ENCODE measurements at regions not wholly inside any gene's neighbourhood (a gene's known extent, or its start where the extent isn't known, plus 50 kb on each side); places are given as distances from the start of the nearest gene placed in this dataset.

DNA sequence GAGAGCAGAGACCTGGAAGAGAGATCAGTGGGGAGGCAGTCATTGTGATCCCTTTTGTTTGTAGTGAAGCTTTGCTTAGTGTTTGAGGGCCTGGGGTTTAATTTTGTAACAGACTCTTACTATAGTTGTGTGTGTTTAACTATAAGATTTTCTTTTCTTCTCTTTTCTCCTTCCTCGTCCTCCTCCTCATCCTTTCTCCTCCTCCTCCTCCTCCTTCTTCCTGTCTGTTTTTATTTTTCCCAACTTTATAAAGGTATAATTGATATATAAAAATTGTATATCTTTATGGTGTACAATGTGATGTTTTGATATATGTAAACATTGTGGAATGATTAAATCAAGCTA is 71.2 kb upstream of the MACF1 start:
- no peaks in the 10 kb centered on the region for H3K27me3 ChIP-seq (ENCODE audit: control insufficient read depth in 1 of 2, insufficient read depth in 2 of 2, low read length in 2 of 2)
- no peak overlapping the region for H3K4me3 ChIP-seq (ENCODE audit: low read depth in 1 of 2, low read length in 2 of 2)
- H3K27ac ChIP-seq (ENCODE audit: low read depth in 2 of 2, low read length in 1 of 2): peak overlapping the region; percentile 32 to 90
- peaks cover 0 to 3% of the 10 kb centered on the region in 2 donors for H3K36me3 ChIP-seq (ENCODE audit: control insufficient read depth in 2 of 2, insufficient read depth in 2 of 2, low read length in 1 of 2)
- WGBS, 2 donors: 50 to 67% methylated on average over 1 of the region's 1 CpG
- no peaks in the 10 kb centered on the region for H3K9me3 ChIP-seq (ENCODE audit: control insufficient read depth in 2 of 2, insufficient read depth in 1 of 2, low read depth in 1 of 2, low read length in 1 of 2)
- peaks cover 1 to 4% of the 10 kb centered on the region in 2 donors for H3K4me1 ChIP-seq (ENCODE audit: control insufficient read depth in 2 of 2, insufficient read depth in 2 of 2, low read length in 1 of 2)

DNA sequence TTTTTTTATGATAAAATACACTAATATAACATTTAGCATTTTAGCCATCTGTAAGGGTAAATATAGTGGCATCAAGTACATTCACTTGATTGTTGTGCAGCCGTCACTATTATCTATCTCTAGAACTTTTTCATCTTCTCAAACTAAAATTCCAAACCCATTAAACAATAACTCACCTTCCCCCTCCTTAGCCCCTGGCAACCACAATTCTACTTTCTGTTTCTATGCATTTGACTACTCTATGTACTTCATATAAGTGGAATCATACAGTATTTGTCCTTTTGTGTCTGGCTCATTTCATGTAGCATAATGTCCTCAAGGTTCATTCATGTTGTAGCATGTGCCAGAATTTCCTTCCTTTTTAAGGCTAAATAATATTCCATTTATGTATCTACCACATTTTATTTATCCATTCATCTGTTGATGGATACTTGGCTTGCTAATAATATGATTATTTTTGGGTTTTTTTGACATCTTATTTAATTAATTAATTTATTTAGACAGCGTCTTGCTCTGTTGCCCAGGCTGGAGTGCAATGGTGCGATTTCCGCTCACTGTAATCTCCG is 69.6 kb upstream of the MACF1 start:
- peaks cover 0 to 3% of the 10 kb centered on the region in 2 donors for H3K36me3 ChIP-seq (ENCODE audit: control insufficient read depth in 2 of 2, insufficient read depth in 2 of 2, low read length in 1 of 2)
- H3K9me3 ChIP-seq (ENCODE audit: control insufficient read depth in 2 of 2, insufficient read depth in 1 of 2, low read depth in 1 of 2, low read length in 1 of 2): no peaks in the 10 kb centered on the region
- peaks cover 1 to 4% of the 10 kb centered on the region in 2 donors for H3K4me1 ChIP-seq (ENCODE audit: control insufficient read depth in 2 of 2, insufficient read depth in 2 of 2, low read length in 1 of 2)
- H3K4me3 ChIP-seq (ENCODE audit: low read depth in 1 of 2, low read length in 2 of 2): no peak overlapping the region
- H3K27ac ChIP-seq (ENCODE audit: low read depth in 2 of 2, low read length in 1 of 2): no peak overlapping the region
- WGBS, 2 donors: 93 to 94% methylated on average over 5 of the region's 5 CpGs
- no peaks in the 10 kb centered on the region for H3K27me3 ChIP-seq (ENCODE audit: control insufficient read depth in 1 of 2, insufficient read depth in 2 of 2, low read length in 2 of 2)

DNA sequence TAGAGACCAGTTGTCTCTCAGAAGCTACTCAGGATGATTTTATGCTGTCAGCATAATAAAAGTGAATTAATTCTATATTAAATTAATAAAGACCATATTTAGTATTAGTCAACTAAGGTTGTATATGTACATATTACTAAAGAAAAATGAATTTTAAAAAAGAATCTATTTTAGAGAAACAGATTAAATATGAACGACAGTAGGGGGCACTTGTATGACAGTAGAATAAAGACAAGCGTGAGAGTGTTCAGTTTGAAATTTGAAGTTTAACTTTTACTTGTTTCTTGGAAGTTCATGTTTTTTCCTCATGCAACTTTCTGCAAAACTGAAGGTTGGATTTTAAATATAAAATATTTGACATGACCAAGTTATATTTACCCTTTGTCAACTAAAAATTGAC is 67.9 kb upstream of the MACF1 start:
- Histone ChIP-seq H3K36me3 (ENCODE audit: control insufficient read depth in 2 of 2, insufficient read depth in 2 of 2, low read length in 1 of 2) (peaks cover 0 to 3% of the 10 kb centered on the region in 2 donors), H3K27ac (ENCODE audit: low read depth in 2 of 2, low read length in 1 of 2) (no peak overlapping the region), H3K4me1 (ENCODE audit: control insufficient read depth in 2 of 2, insufficient read depth in 2 of 2, low read length in 1 of 2) (peaks cover 0 to 4% of the 10 kb centered on the region in 2 donors), H3K27me3 (ENCODE audit: control insufficient read depth in 1 of 2, insufficient read depth in 2 of 2, low read length in 2 of 2) (no peaks in the 10 kb centered on the region), H3K9me3 (ENCODE audit: control insufficient read depth in 2 of 2, insufficient read depth in 1 of 2, low read depth in 1 of 2, low read length in 1 of 2) (no peaks in the 10 kb centered on the region), H3K4me3 (ENCODE audit: low read depth in 1 of 2, low read length in 2 of 2) (no peak overlapping the region)
- 79 to 82% methylated on average over 2 of the region's 2 CpGs for WGBS, 2 donors

DNA sequence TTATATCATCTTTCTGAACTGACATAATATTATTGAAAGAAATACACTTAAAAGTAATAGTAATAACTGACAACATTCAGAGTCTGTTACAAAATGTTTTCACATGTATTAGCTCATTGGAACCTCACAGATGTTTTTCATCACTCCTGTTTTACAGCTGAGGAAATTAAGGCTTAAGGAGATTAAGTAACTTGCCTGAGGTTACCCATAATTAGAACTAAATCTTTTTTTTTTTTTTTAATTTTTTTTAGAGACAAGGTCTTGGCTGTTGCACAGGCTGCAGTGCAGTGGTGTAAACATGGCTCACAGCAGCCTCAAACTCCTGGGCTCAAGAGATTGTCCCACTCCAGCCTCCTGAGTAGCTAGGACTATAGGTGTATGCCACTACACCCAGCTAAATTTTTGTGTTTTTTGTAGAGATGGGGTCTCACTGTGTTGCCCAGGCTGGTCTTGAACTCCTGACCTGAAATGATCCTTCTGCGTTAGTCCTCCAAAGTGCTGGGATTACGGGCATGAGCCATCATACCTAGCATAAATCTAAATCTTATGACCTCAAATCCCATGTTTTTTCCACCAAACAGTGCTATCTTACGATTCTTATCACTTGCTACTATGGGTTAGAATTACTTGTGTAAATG is 64.7 kb upstream of the MACF1 start:
- no peak overlapping the region for H3K27ac ChIP-seq (ENCODE audit: low read depth in 2 of 2, low read length in 1 of 2)
- 90 to 97% methylated on average over 3 of the region's 3 CpGs for WGBS, 2 donors

DNA sequence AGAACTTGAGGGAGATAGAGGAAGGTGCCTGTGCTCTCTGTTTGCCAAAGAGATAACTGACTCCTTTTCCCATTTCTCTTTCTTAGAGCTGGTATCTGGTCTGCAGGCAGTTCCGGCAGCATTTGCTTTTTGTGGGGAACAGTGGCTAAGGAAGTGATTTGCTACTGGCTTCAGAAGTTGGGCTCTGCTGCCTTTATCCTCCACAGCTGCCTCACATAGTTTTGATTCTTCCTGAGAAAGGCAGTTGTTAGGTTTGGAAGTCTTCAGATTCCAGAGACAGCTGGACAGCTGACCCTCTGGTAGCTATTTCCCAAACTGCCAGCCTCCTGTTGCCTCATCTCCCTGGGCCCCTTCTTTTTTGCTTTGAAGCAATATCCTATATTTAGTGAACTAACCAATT is 62.6 kb upstream of the MACF1 start:
- Histone ChIP-seq H3K4me1 (ENCODE audit: control insufficient read depth in 2 of 2, insufficient read depth in 2 of 2, low read length in 1 of 2) (peaks cover 0 to 2% of the 10 kb centered on the region in 2 donors), H3K9me3 (ENCODE audit: control insufficient read depth in 2 of 2, insufficient read depth in 1 of 2, low read depth in 1 of 2, low read length in 1 of 2) (no peaks in the 10 kb centered on the region), H3K36me3 (ENCODE audit: control insufficient read depth in 2 of 2, insufficient read depth in 2 of 2, low read length in 1 of 2) (no peaks in the 10 kb centered on the region), H3K27ac (ENCODE audit: low read depth in 2 of 2, low read length in 1 of 2) (peak overlapping the region; percentile 51 to 56), H3K4me3 (ENCODE audit: low read depth in 1 of 2, low read length in 2 of 2) (no peak overlapping the region), H3K27me3 (ENCODE audit: control insufficient read depth in 1 of 2, insufficient read depth in 2 of 2, low read length in 2 of 2) (no peaks in the 10 kb centered on the region)
- 75 to 82% methylated on average over 1 of the region's 1 CpG for WGBS, 2 donors

More for the DNA sequence above, 64.7 kb upstream of the MACF1 start:
- Histone ChIP-seq H3K36me3 (ENCODE audit: control insufficient read depth in 2 of 2, insufficient read depth in 2 of 2, low read length in 1 of 2) (peaks cover 0 to 3% of the 10 kb centered on the region in 2 donors), H3K27me3 (ENCODE audit: control insufficient read depth in 1 of 2, insufficient read depth in 2 of 2, low read length in 2 of 2) (no peaks in the 10 kb centered on the region), H3K4me1 (ENCODE audit: control insufficient read depth in 2 of 2, insufficient read depth in 2 of 2, low read length in 1 of 2) (peaks cover 0 to 2% of the 10 kb centered on the region in 2 donors), H3K9me3 (ENCODE audit: control insufficient read depth in 2 of 2, insufficient read depth in 1 of 2, low read depth in 1 of 2, low read length in 1 of 2) (no peaks in the 10 kb centered on the region), H3K4me3 (ENCODE audit: low read depth in 1 of 2, low read length in 2 of 2) (no peak overlapping the region)

DNA sequence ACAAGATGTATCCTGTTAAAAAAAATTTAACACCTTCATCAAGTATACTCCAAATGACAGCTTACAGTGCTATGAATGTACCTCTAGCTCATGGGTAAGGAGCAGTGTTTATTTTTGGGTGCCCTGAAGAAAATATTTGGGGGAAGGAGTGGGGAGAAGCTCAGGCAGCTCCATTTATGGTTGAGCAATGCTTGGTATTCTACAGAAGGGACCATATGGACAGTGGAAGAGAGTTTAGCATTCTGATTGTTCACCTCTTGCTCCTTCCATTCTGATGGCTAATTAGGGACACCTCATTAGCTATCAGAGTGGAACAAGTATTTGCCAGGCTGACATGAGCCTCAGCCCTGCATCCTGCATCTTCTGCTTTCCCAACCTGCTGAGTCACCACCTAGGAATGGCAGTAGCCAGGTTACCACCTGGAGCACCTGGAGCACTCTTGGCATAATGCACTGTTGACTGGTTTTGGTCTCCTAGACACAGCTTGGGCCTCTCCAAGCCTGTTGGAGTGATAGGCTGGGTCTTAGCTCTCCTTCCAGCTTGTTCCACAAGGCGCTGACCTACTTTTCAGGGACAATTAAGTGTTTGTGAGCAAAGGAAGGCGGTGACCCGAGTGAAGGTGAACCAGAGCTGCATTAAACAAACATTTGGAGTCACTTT is 62.0 kb upstream of the MACF1 start:
- H3K4me1 ChIP-seq (ENCODE audit: control insufficient read depth in 2 of 2, insufficient read depth in 2 of 2, low read length in 1 of 2): peaks cover 0 to 4% of the 10 kb centered on the region in 2 donors
- 51 to 54% methylated on average over 3 of the region's 3 CpGs for WGBS, 2 donors
- no peak overlapping the region for H3K4me3 ChIP-seq (ENCODE audit: low read depth in 1 of 2, low read length in 2 of 2)
- no peaks in the 10 kb centered on the region for H3K36me3 ChIP-seq (ENCODE audit: control insufficient read depth in 2 of 2, insufficient read depth in 2 of 2, low read length in 1 of 2)
- H3K9me3 ChIP-seq (ENCODE audit: control insufficient read depth in 2 of 2, insufficient read depth in 1 of 2, low read depth in 1 of 2, low read length in 1 of 2): no peaks in the 10 kb centered on the region
- no peaks in the 10 kb centered on the region for H3K27me3 ChIP-seq (ENCODE audit: control insufficient read depth in 1 of 2, insufficient read depth in 2 of 2, low read length in 2 of 2)
- H3K27ac ChIP-seq (ENCODE audit: low read depth in 2 of 2, low read length in 1 of 2): peak overlapping the region; percentile 16 to 56

DNA sequence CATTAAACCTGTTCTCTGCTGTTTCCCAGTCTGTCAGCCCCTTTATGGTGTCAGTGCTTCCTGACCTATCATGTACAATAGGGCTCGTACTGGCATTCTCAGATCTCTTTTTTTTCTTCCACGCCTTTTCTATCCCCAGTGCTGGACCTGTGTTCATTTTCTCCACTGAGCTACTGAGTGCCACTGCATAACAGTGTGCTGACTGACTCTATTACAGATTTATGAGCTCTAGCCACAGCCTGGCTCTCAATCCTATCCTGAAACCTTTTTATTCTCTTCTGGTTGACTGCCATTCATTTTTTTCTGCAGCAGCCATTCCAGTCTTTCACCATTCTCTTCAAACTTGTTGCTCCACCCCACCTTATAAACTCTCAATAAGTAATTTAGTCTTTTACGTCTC is 59.6 kb upstream of the MACF1 start:
- Histone ChIP-seq H3K4me3 (ENCODE audit: low read depth in 1 of 2, low read length in 2 of 2) (no peak overlapping the region), H3K4me1 (ENCODE audit: control insufficient read depth in 2 of 2, insufficient read depth in 2 of 2, low read length in 1 of 2) (peaks cover 0 to 4% of the 10 kb centered on the region in 2 donors), H3K9me3 (ENCODE audit: control insufficient read depth in 2 of 2, insufficient read depth in 1 of 2, low read depth in 1 of 2, low read length in 1 of 2) (no peaks in the 10 kb centered on the region), H3K36me3 (ENCODE audit: control insufficient read depth in 2 of 2, insufficient read depth in 2 of 2, low read length in 1 of 2) (no peaks in the 10 kb centered on the region), H3K27me3 (ENCODE audit: control insufficient read depth in 1 of 2, insufficient read depth in 2 of 2, low read length in 2 of 2) (no peaks in the 10 kb centered on the region), H3K27ac (ENCODE audit: low read depth in 2 of 2, low read length in 1 of 2) (no peak overlapping the region)
- WGBS, 2 donors: 76 to 85% methylated on average over 3 of the region's 3 CpGs

DNA sequence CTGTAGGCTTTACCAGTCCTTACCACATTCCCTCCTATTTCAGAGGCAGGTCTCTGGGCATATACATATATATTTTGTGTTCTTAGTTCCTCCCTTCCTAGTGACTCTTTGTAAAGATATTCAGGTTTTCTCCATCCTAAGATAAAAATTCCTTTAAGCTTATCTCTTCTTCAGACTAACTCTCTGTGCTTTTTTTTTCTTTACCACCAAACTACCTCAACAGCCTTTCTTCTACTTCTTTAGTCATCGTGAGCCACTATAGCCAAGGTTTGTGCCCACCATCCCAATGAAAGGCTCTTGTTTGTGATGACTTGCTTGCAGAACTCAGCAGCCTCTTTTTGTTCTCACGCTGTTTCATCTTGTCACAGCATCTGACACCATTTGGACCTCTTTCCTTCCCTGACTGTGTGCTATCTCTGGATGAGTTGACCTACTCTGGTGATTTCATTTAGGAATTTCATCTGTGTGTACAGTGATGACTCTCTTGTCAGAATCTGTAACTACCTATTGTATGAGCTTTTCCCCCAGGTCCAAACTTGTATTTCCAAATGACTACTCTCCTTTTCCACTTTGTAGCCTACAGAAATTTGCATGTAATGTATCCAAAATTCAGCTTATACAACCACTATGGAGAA is 59.0 kb upstream of the MACF1 start:
- Histone ChIP-seq H3K4me3 (ENCODE audit: low read depth in 1 of 2, low read length in 2 of 2) (no peak overlapping the region), H3K9me3 (ENCODE audit: control insufficient read depth in 2 of 2, insufficient read depth in 1 of 2, low read depth in 1 of 2, low read length in 1 of 2) (no peaks in the 10 kb centered on the region), H3K36me3 (ENCODE audit: control insufficient read depth in 2 of 2, insufficient read depth in 2 of 2, low read length in 1 of 2) (no peaks in the 10 kb centered on the region), H3K27ac (ENCODE audit: low read depth in 2 of 2, low read length in 1 of 2) (no peak overlapping the region), H3K4me1 (ENCODE audit: control insufficient read depth in 2 of 2, insufficient read depth in 2 of 2, low read length in 1 of 2) (peaks cover 0 to 4% of the 10 kb centered on the region in 2 donors), H3K27me3 (ENCODE audit: control insufficient read depth in 1 of 2, insufficient read depth in 2 of 2, low read length in 2 of 2) (no peaks in the 10 kb centered on the region)
- WGBS, 2 donors: 87 to 90% methylated on average over 2 of the region's 2 CpGs

DNA sequence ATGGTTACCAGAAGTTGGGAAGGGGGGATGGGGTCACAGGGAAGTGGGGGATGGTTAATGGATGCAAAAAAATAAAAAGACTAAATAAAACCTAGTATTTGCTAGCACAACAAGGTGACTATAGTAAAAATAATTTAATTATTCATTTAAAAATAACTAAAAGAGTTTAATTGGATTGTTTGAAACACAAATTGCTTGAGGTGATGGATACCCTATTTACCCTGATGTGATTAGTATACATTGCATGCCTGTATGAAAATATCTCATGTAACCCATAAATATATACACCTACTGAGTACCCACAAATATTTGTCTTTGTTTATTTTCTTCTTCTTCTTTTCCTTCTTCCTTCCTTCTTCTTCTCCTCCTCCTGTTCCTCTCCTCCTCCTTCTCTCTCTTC is 57.8 kb upstream of the MACF1 start:
- H3K27me3 ChIP-seq (ENCODE audit: control insufficient read depth in 1 of 2, insufficient read depth in 2 of 2, low read length in 2 of 2): no peaks in the 10 kb centered on the region
- H3K4me1 ChIP-seq (ENCODE audit: control insufficient read depth in 2 of 2, insufficient read depth in 2 of 2, low read length in 1 of 2): peaks cover 0 to 4% of the 10 kb centered on the region in 2 donors
- H3K4me3 ChIP-seq (ENCODE audit: low read depth in 1 of 2, low read length in 2 of 2): no peak overlapping the region
- H3K36me3 ChIP-seq (ENCODE audit: control insufficient read depth in 2 of 2, insufficient read depth in 2 of 2, low read length in 1 of 2): no peaks in the 10 kb centered on the region
- no peaks in the 10 kb centered on the region for H3K9me3 ChIP-seq (ENCODE audit: control insufficient read depth in 2 of 2, insufficient read depth in 1 of 2, low read depth in 1 of 2, low read length in 1 of 2)
- H3K27ac ChIP-seq (ENCODE audit: low read depth in 2 of 2, low read length in 1 of 2): no peak overlapping the region

Measured in esophagus (tissue), 2 donors.